GM18867 (cell line): ENCODE measurements at regions not wholly inside any gene's neighbourhood (a gene's known extent, or its start where the extent isn't known, plus 50 kb on each side); places are given as distances from the start of the nearest gene placed in this dataset.

ENCODE experiments used
- ATAC-seq: cut with Tn5 transposase; IDR thresholded peaks from one replicate; pipeline ENCODE4 v1.9.1; 2021; ENCODE audit warnings: mild to moderate bottlenecking, moderate library complexity; ENCODE audit not compliant: unreplicated experiment

GRCh38 chr10:131725581-131726069 is 175.2 kb upstream of the PPP2R2D start:
- ATAC-seq = no peak

GRCh38 chr10:131726076-131726880 is 174.5 kb upstream of the PPP2R2D start:
- no peak for ATAC-seq

GRCh38 chr10:131726967-131727366 is 173.8 kb upstream of the PPP2R2D start:
- no peak for ATAC-seq

DNA sequence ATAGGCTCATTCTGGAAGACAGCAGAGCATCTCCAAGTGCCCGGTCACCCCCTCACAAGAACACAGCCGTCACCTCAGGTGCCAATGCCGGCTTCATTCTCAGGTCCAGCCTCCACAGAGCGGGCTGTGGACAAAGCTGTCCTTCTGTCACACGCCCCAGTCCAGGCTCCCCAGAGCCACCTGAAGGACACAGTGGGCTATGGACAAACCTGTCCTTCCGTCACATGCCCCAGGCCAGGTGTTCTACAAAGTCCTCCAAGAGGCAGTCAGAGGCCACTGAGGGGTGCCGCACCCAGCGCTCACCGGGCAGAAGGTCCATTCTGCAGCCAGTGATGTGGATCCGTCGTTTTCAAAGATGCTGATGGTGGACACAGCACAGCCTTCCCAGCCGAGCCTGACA is 173.2 kb upstream of the PPP2R2D start:
- ATAC-seq = no peak

GRCh38 chr10:131728286-131729228 is 172.3 kb upstream of the PPP2R2D start:
- no peak for ATAC-seq

DNA sequence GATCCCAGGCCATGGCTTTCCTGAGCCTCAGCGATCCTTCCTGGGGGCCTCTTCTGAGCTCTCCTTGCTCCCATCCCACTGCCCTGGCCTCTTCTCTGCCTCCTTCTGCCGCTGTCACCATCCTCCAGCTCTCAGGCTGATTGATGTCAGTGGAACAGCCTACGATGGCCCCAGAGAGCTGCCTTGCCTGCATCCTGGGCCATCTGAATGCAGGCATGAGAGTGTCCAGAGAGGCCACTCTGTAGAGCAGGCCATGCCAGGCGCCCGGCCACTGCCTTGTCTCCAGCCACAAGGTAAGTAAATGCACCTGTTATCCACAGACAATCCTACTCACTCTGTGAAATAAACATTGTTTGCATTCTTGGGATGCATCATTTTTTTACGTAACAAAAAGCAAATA is 171.4 kb upstream of the PPP2R2D start:
- no peak for ATAC-seq

GRCh38 chr10:131729938-131730660 is 170.7 kb upstream of the PPP2R2D start:
- ATAC-seq = no peak

GRCh38 chr10:131730771-131731497 is 169.9 kb upstream of the PPP2R2D start:
- no peak for ATAC-seq

DNA sequence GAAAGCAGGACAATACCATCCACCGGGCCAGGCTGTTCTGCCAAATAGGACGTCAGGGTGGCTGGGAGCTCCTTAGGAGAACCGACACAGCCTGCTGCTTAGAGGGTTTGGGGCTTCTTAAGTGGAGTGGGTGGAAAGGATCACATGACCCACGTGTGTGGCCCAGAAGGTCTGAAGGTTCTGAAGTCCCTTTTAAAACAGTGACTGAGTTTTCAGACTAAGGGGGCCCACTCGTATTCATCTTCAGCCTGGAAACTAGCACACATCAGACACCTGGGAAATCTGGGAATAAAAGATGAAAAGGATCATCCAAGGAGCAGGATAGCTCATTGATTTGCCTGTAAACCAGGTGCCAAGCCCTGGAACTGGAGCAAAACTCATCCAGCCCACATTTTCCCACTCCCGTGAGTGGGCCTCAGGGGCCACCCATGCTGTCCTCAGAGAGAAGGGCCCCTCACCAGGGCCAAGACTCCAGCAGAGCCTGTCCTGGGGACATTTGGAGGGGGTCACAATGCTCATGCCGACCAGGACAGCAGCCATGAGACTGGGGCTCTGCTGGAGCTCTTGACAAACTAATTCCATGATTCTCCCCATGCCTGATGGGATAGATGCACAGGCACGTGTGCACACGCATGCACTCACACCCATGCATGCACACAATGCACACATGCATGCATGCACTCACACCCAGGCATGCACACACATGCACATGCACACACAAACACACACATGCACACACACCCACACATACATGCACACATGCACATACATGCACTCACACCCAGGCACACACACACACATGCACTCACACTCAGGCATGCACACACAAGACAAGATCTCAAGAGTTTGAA is 168.8 kb upstream of the PPP2R2D start:
- no peak for ATAC-seq

- ATAC-seq = no peak
Observed at GRCh38 chr10:131732631-131733127, 168.1 kb upstream of the PPP2R2D start.

- ATAC-seq = no peak
Observed at GRCh38 chr10:131733596-131733995, 167.2 kb upstream of the PPP2R2D start.

DNA sequence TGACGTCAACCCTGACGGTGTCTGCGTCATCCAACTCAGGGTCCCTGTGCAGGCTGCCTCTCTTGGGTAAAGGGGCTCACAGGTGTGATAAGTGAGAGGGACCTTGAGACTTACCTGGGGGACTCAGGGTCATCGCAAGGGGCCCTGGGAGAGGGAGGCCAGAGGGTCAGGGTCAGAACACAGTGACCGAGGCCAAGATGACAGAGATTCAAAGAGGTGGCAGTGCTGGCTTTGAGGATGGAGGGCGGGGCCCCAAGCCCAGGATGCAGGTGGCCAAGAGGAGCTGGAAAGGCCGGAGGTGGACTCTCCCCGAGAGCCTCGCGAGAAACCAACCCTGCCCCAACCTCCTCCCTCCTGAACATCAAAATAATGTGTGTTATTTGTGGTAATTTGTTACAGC is 165.2 kb upstream of the PPP2R2D start:
- ATAC-seq = no peak

DNA sequence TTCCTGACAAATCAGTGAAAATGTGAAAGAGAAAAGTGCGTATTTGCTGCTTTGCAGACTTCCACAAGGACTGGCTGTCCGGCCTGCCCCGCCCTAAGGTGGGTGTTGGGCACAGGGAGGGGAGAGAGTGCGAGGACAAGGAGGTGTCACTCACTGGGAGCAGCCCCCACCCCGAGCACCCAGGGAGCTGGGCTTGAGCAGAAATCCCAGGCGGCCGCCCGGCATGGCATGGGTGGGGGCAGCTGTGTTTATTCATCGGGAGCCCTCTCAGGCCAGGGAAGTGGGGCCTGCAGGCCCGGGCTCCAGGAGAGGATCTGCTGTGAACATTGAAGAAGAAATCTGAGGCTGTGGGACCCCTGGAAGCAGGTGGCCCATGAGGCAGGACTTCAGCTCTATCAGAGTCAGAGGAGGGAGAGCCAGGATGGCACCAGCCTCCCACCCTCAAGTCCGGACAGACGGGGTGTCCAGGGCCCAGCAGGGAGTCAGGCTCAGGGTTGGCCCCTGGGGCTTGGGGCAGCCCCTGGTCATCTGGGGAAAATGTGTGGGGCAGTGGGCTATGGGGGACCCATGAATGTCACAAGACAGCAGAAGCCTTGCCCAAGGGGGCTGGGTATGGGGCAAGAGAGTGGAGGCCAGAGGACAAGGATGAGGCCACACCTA is 164.4 kb upstream of the PPP2R2D start:
- ATAC-seq = no peak

DNA sequence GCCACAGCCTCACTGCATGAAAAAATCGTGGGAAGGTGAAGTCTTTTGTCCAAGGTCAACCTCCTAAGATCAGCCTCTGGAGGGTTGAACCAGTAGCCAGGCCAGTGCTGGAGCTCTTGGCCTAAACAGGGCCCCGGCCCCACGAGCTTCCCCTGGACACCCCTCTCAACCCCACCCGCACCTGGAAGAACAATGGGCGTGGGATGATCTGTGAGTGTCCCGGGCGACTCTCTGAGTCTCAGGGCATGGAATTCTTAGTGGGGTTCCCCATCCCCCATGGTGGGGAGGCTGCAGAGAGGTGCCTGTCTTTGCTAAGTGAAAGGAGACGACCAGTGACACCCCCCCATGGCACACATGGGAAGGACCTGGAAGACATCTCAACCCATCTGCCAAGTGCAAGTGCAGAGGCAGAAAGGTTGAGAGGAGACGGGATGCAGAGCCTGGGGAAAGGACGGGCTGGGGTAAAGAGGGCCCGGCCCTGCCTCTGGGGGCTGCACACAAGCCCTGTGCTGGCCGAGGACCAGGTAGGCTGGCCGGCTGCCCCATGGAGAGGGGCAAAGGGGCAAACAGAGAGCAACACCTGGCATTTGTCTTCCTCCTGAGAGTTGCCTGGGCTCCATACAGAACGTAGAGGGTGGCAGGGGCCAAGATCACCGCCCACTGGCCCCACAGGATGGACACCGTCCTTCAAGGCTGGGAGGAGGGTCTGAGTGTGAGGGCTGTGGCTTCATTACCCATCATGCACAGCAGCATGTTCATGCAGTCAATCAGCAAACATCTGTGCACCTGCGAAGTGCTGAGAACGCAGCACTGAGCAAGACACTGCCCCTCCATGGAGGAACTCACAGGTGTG is 163.0 kb upstream of the PPP2R2D start:
- no peak for ATAC-seq

GRCh38 chr10:131738396-131738735 is 162.4 kb upstream of the PPP2R2D start:
- ATAC-seq = no peak

DNA sequence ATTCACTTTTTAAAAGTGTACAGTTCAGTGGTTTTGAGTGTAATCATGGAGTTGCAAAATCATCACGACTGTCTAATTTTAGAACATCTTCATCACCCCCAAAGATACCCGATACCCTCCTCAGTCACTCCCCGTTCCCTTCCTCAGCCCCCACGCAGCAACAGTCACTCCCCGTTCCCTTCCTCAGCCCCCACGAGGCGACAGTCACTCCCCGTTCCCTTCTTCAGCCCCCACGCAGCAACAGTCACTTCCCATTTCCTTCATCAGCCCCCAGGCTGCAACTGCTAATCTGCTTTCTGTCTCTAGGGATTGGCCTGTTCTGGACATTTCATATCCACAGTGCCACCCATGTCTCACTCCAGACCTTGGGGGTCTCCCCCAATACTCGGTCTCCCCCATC is 161.6 kb upstream of the PPP2R2D start:
- ATAC-seq = no peak

DNA sequence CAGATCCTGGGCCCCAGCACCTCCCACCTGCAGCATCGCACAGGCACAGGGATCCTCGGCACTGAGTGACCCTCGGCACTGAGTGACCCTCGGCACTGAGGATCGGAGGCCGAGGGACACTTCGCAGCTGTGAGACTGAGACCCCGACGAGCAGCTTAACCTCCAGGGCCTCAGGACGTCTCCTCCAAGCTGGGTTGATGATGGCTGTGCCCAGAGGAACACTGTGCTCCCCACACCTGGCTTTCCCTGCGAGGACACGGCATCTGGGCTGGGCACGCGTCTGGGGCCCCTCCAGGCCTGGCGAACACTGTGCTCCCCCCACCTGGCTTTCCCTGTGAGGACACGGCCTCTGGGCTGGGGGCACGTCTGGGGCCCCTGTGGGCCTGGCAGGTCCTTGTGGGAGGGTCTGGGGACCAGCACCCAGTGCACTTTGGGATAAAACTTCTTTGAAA is 158.3 kb upstream of the PPP2R2D start:
- no peak for ATAC-seq
